HepG2 (cell line): ENCODE measurements at regions not wholly inside any gene's neighbourhood (a gene's known extent, or its start where the extent isn't known, plus 50 kb on each side); places are given as distances from the start of the nearest gene placed in this dataset.

ENCODE experiments used
- AGO2 ChIP-seq: fragments of 200-400 bp; formaldehyde crosslinking; optimal IDR thresholded peaks from 2 replicates; pipeline ENCODE3; 2017; ENCODE audit warnings: mild to moderate bottlenecking, low read depth, low read length, moderate library complexity
- AHDC1 ChIP-seq: sonication (generic); formaldehyde crosslinking; IDR thresholded peaks from 2 replicates; pipeline ENCODE4 v1.5.1; 2020; ENCODE audit warnings: mild to moderate bottlenecking, missing genetic modification reagents, borderline replicate concordance
- CBFB ChIP-seq: sonication (generic); formaldehyde crosslinking; IDR thresholded peaks from 2 replicates; pipeline ENCODE4 v1.4.0; 2020; ENCODE audit warnings: missing genetic modification reagents
- CEBPG ChIP-seq: IDR thresholded peaks from 2 replicates; pipeline ENCODE4 v1.6.1; 2016
- GATAD2A ChIP-seq: IDR thresholded peaks from 2 replicates; pipeline ENCODE4 v1.6.1; 2016
- HDAC2 ChIP-seq: sonication (generic); formaldehyde crosslinking; IDR thresholded peaks from 2 replicates; pipeline ENCODE4 v1.4.0; 2020; ENCODE audit warnings: missing genetic modification reagents
- HNRNPL ChIP-seq: fragments of 200-400 bp; formaldehyde crosslinking; IDR thresholded peaks from 2 replicates; pipeline ENCODE4 v1.6.1; 2017; ENCODE audit warnings: mild to moderate bottlenecking, low read depth, low read length
- JUND ChIP-seq: sonication (generic); formaldehyde crosslinking; IDR thresholded peaks from 2 replicates; pipeline ENCODE4 v1.8.0; 2022; ENCODE audit warnings: mild to moderate bottlenecking, missing genetic modification reagents
- KDM6A ChIP-seq: IDR thresholded peaks from 2 replicates; pipeline ENCODE4 v1.6.1; 2016; ENCODE audit warnings: low read depth
- KLF15 ChIP-seq: sonication (generic); formaldehyde crosslinking; IDR thresholded peaks from 2 replicates; pipeline ENCODE4 v1.8.1; 2023; ENCODE audit warnings: borderline replicate concordance, mild to moderate bottlenecking, inconsistent platforms, missing genetic modification reagents, mixed read lengths
- MAF1 ChIP-seq: sonication (generic); formaldehyde crosslinking; IDR thresholded peaks from 2 replicates; pipeline ENCODE4 v1.5.0; 2020; ENCODE audit warnings: missing genetic modification reagents, borderline replicate concordance
- NFATC3 ChIP-seq: sonication (generic); formaldehyde crosslinking; IDR thresholded peaks from 2 replicates; pipeline ENCODE4 v1.5.1; 2020; ENCODE audit warnings: mild to moderate bottlenecking, missing genetic modification reagents
- NFE2L2 ChIP-seq: fragments of 150-350 bp; IDR thresholded peaks from 2 replicates; pipeline ENCODE4 v1.6.1; 2014; ENCODE audit warnings: low read length
- POLR2A ChIP-seq, 2 experiments: IDR thresholded peaks; 2 replicates each; pipeline ENCODE4 v1.6.1; 2011; ENCODE audit warnings: low read depth in 2 of 2, low read length in 2 of 2, mild to moderate bottlenecking in 1 of 2, moderate library complexity in 1 of 2; ENCODE audit not compliant: insufficient read depth in 1 of 2
- SP4 ChIP-seq: sonication (generic); formaldehyde crosslinking; IDR thresholded peaks from 2 replicates; pipeline ENCODE4 v1.8.1; 2023; ENCODE audit warnings: mild to moderate bottlenecking, missing genetic modification reagents
- YEATS2 ChIP-seq: sonication (generic); formaldehyde crosslinking; IDR thresholded peaks from 2 replicates; pipeline ENCODE4 v1.4.0; 2020; ENCODE audit warnings: missing genetic modification reagents, borderline replicate concordance
- ZBTB21 ChIP-seq: sonication (generic); formaldehyde crosslinking; IDR thresholded peaks from 2 replicates; pipeline ENCODE4 v1.4.0; 2020; ENCODE audit warnings: missing genetic modification reagents
- ZNF207 ChIP-seq: fragments of 450-650 bp; IDR thresholded peaks from 2 replicates; pipeline ENCODE4 v1.6.1; 2016; ENCODE audit warnings: antibody characterized with exemption, borderline replicate concordance
- ZNF260 ChIP-seq: sonication (generic); formaldehyde crosslinking; IDR thresholded peaks from 2 replicates; pipeline ENCODE4 v1.4.0; 2020; ENCODE audit warnings: missing genetic modification reagents, low read depth, mild to moderate bottlenecking, borderline replicate concordance
- ZNF430 ChIP-seq: sonication (generic); formaldehyde crosslinking; IDR thresholded peaks from 2 replicates; pipeline ENCODE4 v1.9.0; 2021; ENCODE audit warnings: mild to moderate bottlenecking, missing genetic modification reagents
- ZNF546 ChIP-seq: sonication (generic); formaldehyde crosslinking; conservative IDR thresholded peaks from 2 replicates; pipeline ENCODE4 v1.8.1; 2023; ENCODE audit warnings: mild to moderate bottlenecking, missing genetic modification reagents
- ZNF589 ChIP-seq: sonication (generic); formaldehyde crosslinking; conservative IDR thresholded peaks from 2 replicates; pipeline ENCODE4 v1.8.0; 2022; ENCODE audit warnings: mild to moderate bottlenecking, moderate library complexity, missing genetic modification reagents
- ZNF746 ChIP-seq: sonication (generic); formaldehyde crosslinking; IDR thresholded peaks from 2 replicates; pipeline ENCODE4 v1.8.0; 2022; ENCODE audit warnings: mild to moderate bottlenecking, missing genetic modification reagents
- ZNF792 ChIP-seq: IDR thresholded peaks from 2 replicates; pipeline ENCODE4 v1.6.1; 2016
- TF ChIP-seq, protein P1 (sequence below): sonication (generic); formaldehyde crosslinking; IDR thresholded peaks from 2 replicates; pipeline ENCODE4 v1.5.0; 2020; ENCODE audit warnings: mild to moderate bottlenecking, missing genetic modification reagents
- TF ChIP-seq, protein P2 (sequence below): sonication (generic); formaldehyde crosslinking; IDR thresholded peaks from 2 replicates; pipeline ENCODE4 v1.5.1; 2020; ENCODE audit warnings: missing genetic modification reagents, mild to moderate bottlenecking, borderline replicate concordance

DNA sequence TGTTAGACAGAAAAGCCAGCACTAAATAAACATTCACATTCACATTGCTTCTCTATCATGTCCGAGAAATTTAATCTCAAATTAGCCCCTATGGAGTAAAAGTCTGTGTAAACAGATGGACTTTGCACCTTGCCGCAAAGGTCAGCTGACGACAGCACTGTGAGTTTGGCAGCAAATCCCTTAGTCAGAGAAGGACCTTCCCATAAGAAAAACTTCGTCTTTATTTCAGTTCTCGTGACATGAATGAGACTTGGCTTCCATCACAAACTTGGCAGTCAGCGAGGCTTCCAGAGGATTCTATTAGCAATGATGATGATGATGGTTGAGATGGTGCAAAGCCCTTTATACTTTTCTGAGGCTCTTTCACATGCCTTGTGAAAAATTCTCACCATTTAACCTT, 133.7 kb upstream of the IFNGR1 start (continued):
- no peak for TF ChIP-seq ZNF589 (CRISPR knock-in tag)
- TF ChIP-seq, protein P1, sequence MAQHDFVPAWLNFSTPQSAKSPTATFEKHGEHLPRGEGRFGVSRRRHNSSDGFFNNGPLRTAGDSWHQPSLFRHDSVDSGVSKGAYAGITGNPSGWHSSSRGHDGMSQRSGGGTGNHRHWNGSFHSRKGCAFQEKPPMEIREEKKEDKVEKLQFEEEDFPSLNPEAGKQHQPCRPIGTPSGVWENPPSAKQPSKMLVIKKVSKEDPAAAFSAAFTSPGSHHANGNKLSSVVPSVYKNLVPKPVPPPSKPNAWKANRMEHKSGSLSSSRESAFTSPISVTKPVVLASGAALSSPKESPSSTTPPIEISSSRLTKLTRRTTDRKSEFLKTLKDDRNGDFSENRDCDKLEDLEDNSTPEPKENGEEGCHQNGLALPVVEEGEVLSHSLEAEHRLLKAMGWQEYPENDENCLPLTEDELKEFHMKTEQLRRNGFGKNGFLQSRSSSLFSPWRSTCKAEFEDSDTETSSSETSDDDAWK (CRISPR knock-in tag): no peak
- TF ChIP-seq NFE2L2: peak; percentile 67
- no peak for TF ChIP-seq SP4 (CRISPR knock-in tag)
- TF ChIP-seq ZNF792 (CRISPR knock-in tag): peak; percentile 25; the same call in 1 of the 2 replicates
- no peak for TF ChIP-seq YEATS2 (CRISPR knock-in tag)
- peak; percentile 47 for TF ChIP-seq CEBPG (CRISPR knock-in tag)
- peak; percentile 63; the same call in 1 of the 2 replicates for TF ChIP-seq HDAC2 (CRISPR knock-in tag)
- no peak for TF ChIP-seq CBFB
- no peak for TF ChIP-seq ZNF260
- TF ChIP-seq AGO2: no peak
- no peak for TF ChIP-seq ZNF430 (CRISPR knock-in tag)
- TF ChIP-seq AHDC1 (CRISPR knock-in tag): peak; percentile 56; the same call in 1 of the 2 replicates
- TF ChIP-seq ZBTB21: no peak
- TF ChIP-seq KLF15 (CRISPR knock-in tag): no peak
- peak; percentile 95 for TF ChIP-seq GATAD2A (CRISPR knock-in tag)
- no peak for TF ChIP-seq ZNF207
- TF ChIP-seq ZNF546 (CRISPR knock-in tag): no peak
- peak; percentile 84 for TF ChIP-seq KDM6A (CRISPR knock-in tag)
- TF ChIP-seq JUND (CRISPR knock-in tag): no peak
- no peak for TF ChIP-seq MAF1 (CRISPR knock-in tag)
- no peak for TF ChIP-seq ZNF746 (CRISPR knock-in tag)
- peak; percentile 20 to 42; a peak in 2 of 4 replicates for TF ChIP-seq POLR2A (IDR thresholded peaks at IDR 0.05; ENCODE audit: insufficient read depth in 1 of 2, low read depth in 2 of 2, low read length in 2 of 2)
- TF ChIP-seq, protein P2, sequence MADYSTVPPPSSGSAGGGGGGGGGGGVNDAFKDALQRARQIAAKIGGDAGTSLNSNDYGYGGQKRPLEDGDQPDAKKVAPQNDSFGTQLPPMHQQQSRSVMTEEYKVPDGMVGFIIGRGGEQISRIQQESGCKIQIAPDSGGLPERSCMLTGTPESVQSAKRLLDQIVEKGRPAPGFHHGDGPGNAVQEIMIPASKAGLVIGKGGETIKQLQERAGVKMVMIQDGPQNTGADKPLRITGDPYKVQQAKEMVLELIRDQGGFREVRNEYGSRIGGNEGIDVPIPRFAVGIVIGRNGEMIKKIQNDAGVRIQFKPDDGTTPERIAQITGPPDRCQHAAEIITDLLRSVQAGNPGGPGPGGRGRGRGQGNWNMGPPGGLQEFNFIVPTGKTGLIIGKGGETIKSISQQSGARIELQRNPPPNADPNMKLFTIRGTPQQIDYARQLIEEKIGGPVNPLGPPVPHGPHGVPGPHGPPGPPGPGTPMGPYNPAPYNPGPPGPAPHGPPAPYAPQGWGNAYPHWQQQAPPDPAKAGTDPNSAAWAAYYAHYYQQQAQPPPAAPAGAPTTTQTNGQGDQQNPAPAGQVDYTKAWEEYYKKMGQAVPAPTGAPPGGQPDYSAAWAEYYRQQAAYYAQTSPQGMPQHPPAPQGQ (CRISPR knock-in tag): no peak
- TF ChIP-seq HNRNPL: no peak
- no peak for TF ChIP-seq NFATC3 (CRISPR knock-in tag)
